C4-2B (cell line): ENCODE measurements at regions not wholly inside any gene's neighbourhood (a gene's known extent, or its start where the extent isn't known, plus 50 kb on each side); places are given as distances from the start of the nearest gene placed in this dataset.

ENCODE experiments used
- ZFX ChIP-seq: fragments of 450-650 bp; IDR thresholded peaks from 2 replicates; pipeline ENCODE4 v1.6.1; 2017
- TF ChIP-seq, protein P1 (sequence below): fragments of 450-650 bp; conservative IDR thresholded peaks from 2 replicates; pipeline ENCODE4 v1.5.1; 2017; ENCODE audit warnings: mild to moderate bottlenecking

DNA sequence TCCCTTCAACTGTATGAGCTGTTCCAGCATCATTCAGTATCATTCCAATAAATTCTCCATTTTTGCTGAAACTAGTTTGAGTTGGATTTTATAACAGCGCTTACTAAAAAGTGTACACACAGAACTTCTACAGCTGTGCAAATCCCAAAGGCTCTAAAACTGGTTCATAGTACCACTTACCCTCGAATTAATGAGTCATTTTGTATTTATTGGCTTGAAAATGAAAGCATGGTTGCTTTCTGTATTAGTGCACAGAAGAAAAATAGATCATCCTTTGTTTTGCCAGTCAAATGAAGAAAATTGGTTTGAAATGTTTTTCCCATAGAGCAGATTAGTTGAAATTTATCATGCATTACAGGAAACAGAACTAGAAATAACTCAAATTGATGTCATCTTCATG is 268.3 kb upstream of the CPNE8 start:
- TF ChIP-seq, protein P1, sequence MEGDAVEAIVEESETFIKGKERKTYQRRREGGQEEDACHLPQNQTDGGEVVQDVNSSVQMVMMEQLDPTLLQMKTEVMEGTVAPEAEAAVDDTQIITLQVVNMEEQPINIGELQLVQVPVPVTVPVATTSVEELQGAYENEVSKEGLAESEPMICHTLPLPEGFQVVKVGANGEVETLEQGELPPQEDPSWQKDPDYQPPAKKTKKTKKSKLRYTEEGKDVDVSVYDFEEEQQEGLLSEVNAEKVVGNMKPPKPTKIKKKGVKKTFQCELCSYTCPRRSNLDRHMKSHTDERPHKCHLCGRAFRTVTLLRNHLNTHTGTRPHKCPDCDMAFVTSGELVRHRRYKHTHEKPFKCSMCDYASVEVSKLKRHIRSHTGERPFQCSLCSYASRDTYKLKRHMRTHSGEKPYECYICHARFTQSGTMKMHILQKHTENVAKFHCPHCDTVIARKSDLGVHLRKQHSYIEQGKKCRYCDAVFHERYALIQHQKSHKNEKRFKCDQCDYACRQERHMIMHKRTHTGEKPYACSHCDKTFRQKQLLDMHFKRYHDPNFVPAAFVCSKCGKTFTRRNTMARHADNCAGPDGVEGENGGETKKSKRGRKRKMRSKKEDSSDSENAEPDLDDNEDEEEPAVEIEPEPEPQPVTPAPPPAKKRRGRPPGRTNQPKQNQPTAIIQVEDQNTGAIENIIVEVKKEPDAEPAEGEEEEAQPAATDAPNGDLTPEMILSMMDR, result no peak
- TF ChIP-seq ZFX, result no peak
